ENCODE measurements at regions not wholly inside any gene's neighbourhood (a gene's known extent, or its start where the extent isn't known, plus 50 kb on each side); places are given as distances from the start of the nearest gene placed in this dataset.

DNA sequence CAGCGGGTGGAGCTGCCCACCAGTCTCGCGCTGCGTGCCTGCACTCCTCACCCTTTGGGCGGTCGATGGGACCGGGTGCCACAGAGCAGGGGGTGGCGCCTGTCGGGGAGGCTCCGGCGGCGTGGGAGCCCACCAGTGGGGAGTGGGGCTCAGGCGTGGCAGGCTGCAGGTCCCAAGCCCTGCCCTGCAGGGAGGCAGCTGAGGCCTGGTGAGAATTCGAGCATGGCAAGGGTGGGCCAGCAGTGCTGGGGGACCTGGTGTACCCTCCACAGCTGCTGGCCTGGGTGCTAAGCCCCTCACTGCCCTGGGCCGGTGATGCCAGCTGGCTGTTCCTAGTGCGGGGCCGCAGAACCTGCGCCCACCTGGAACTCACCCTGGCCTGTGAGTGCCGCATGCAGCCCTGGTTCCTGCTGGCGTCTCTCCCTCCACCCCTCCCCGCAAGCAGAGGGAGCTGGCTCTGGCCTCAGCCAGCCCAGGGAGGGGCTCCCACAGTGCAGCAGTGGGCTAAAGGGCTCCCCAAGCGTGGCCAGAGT, 746.6 kb upstream of the PABPC4L start:
- TF ChIP-seq EZH2 (IDR thresholded peaks at IDR 0.05; ENCODE audit: insufficient read depth, poor library complexity, severe bottlenecking) (no peak), EZH2phosphoT487 (IDR thresholded peaks at IDR 0.05; ENCODE audit: insufficient read depth, low read depth) (no peak)

Measured in GM23248 (cell line).